IMR-90 (cell line): ENCODE measurements at regions not wholly inside any gene's neighbourhood (a gene's known extent, or its start where the extent isn't known, plus 50 kb on each side); places are given as distances from the start of the nearest gene placed in this dataset.

Source experiments
- ATAC-seq: fragments of 200-7000 bp; cut with Tn5 transposase; 2 replicates; pipeline ENCODE4 v1.9.1; 2020; ENCODE audit warnings: low read depth, mild to moderate bottlenecking, moderate library complexity
- BruUV-seq: library from RNA; stranded (reverse); fragments of 400-500 nt; replicated peaks from 2 replicates; lab custom pipeline; 2021; lab: Mats Ljungman, UMichigan
- CTCF ChIA-PET: fragments of 300-600 bp; formaldehyde crosslinking; extraction: SDS; loops from one replicate; lab custom pipeline; 2021; ENCODE audit warnings: antibody characterized with exemption; lab: Yijun Ruan, JAX
- POLR2A ChIA-PET: fragments of 300-600 bp; sonication (Branson Sonifier 250); formaldehyde crosslinking; loops from one replicate; lab custom pipeline; 2022; ENCODE audit warnings: antibody characterized with exemption; ENCODE audit not compliant: unreplicated experiment; lab: Charles Lee
- DNase-seq: peaks from one replicate; pipeline ENCODE4 v3.0.0; 2013
- H2AFZ ChIP-seq: replicated peaks from 2 replicates; pipeline ENCODE3; 2013; ENCODE audit warnings: low read length, mild to moderate bottlenecking; ENCODE audit not compliant: poor library complexity
- H2AK5ac ChIP-seq: 2 replicates; pipeline ENCODE4 v1.6.1; 2013; ENCODE audit warnings: low read depth, low read length, inconsistent platforms
- H2AK9ac ChIP-seq: replicated peaks from 2 replicates; pipeline ENCODE3; 2013; ENCODE audit warnings: mild to moderate bottlenecking, low read depth, low read length, moderate library complexity; ENCODE audit not compliant: poor library complexity
- H2BK120ac ChIP-seq: 2 replicates; pipeline ENCODE4 v1.6.1; 2013; ENCODE audit warnings: low read depth, low read length, inconsistent platforms
- H2BK15ac ChIP-seq: 3 replicates; pipeline ENCODE4 v1.6.1; 2013; ENCODE audit warnings: low read depth, low read length, inconsistent platforms
- H2BK20ac ChIP-seq: 2 replicates; pipeline ENCODE4 v1.6.1; 2013; ENCODE audit warnings: low read depth, mild to moderate bottlenecking, inconsistent platforms, low read length, moderate library complexity
- H2BK5ac ChIP-seq: 2 replicates; pipeline ENCODE4 v1.6.1; 2013; ENCODE audit warnings: mild to moderate bottlenecking, low read depth, low read length, inconsistent platforms; ENCODE audit not compliant: poor library complexity, severe bottlenecking
- H3K14ac ChIP-seq: replicated peaks from 2 replicates; pipeline ENCODE4 v1.6.1; 2013; ENCODE audit warnings: low read depth, low read length, inconsistent platforms
- H3K18ac ChIP-seq: 2 replicates; pipeline ENCODE4 v1.6.1; 2013; ENCODE audit warnings: low read depth, low read length, control low read depth
- H3K23ac ChIP-seq: 2 replicates; pipeline ENCODE4 v1.6.1; 2013; ENCODE audit warnings: low read depth, low read length, inconsistent platforms
- H3K27ac ChIP-seq: 2 replicates; pipeline ENCODE4 v1.5.1; 2013; ENCODE audit warnings: mild to moderate bottlenecking, control low read depth, low read length; ENCODE audit not compliant: insufficient read depth
- H3K27me3 ChIP-seq: 2 replicates; pipeline ENCODE4 v1.6.1; 2013; ENCODE audit warnings: low read length; ENCODE audit not compliant: control insufficient read depth, insufficient read depth
- H3K36me3 ChIP-seq: 2 replicates; pipeline ENCODE4 v1.6.1; 2013; ENCODE audit warnings: low read length, mixed read lengths; ENCODE audit not compliant: control insufficient read depth, insufficient read depth
- H3K4ac ChIP-seq: 2 replicates; pipeline ENCODE4 v1.6.1; 2013; ENCODE audit warnings: low read depth, low read length, inconsistent platforms
- H3K4me1 ChIP-seq: 2 replicates; pipeline ENCODE4 v1.6.1; 2013; ENCODE audit warnings: low read length, mixed read lengths; ENCODE audit not compliant: control insufficient read depth, insufficient read depth
- H3K4me2 ChIP-seq: 2 replicates; pipeline ENCODE4 v1.6.1; 2013; ENCODE audit warnings: low read depth, mild to moderate bottlenecking, control low read depth, low read length, moderate library complexity
- H3K4me3 ChIP-seq: 2 replicates; pipeline ENCODE4 v1.5.1; 2013; ENCODE audit warnings: low read depth, mild to moderate bottlenecking, control low read depth, low read length, moderate library complexity; ENCODE audit not compliant: insufficient read depth
- H3K56ac ChIP-seq: 2 replicates; pipeline ENCODE4 v1.6.1; 2013; ENCODE audit warnings: low read length, inconsistent platforms; ENCODE audit not compliant: insufficient read depth; ENCODE audit errors: extremely low read depth
- H3K79me1 ChIP-seq, 2 experiments: 2 replicates each; pipeline ENCODE4 v1.6.1; 2013; ENCODE audit warnings: low read length in 2 of 2, inconsistent platforms in 1 of 2, low read depth in 1 of 2
- H3K9ac ChIP-seq: 2 replicates; pipeline ENCODE4 v1.6.1; 2013; ENCODE audit warnings: low read depth, low read length, control low read depth
- H3K9me1 ChIP-seq: 2 replicates; pipeline ENCODE4 v1.6.1; 2013; ENCODE audit warnings: low read length, inconsistent platforms; ENCODE audit not compliant: insufficient read depth
- H3K9me3 ChIP-seq: 2 replicates; pipeline ENCODE4 v1.6.1; 2013; ENCODE audit warnings: low read length; ENCODE audit not compliant: control insufficient read depth, insufficient read depth
- H4K20me1 ChIP-seq: 2 replicates; pipeline ENCODE4 v1.6.1; 2013; ENCODE audit warnings: low read length, inconsistent platforms; ENCODE audit not compliant: insufficient read depth
- H4K5ac ChIP-seq: 2 replicates; pipeline ENCODE4 v1.6.1; 2013; ENCODE audit warnings: mild to moderate bottlenecking, low read depth, low read length, control low read depth
- H4K8ac ChIP-seq, 2 experiments: 2 replicates each; pipeline ENCODE4 v1.6.1; 2013; ENCODE audit warnings: low read depth in 2 of 2, low read length in 2 of 2, control low read depth in 1 of 2, inconsistent platforms in 1 of 2
- H4K91ac ChIP-seq: 2 replicates; pipeline ENCODE4 v1.6.1; 2013; ENCODE audit warnings: low read depth, low read length, inconsistent platforms; ENCODE audit not compliant: insufficient read depth
- CEBPB ChIP-seq: IDR thresholded peaks from 2 replicates; pipeline ENCODE4 v1.6.1; 2012; ENCODE audit warnings: low read depth, low read length, improper control_type of control experiment
- CHD1 ChIP-seq: IDR thresholded peaks from 2 replicates; pipeline ENCODE4 v1.6.1; 2012; ENCODE audit warnings: low read depth, low read length, improper control_type of control experiment
- FOS ChIP-seq: fragments of 150-350 bp; IDR thresholded peaks from 2 replicates; pipeline ENCODE4 v1.6.1; 2016; ENCODE audit warnings: low read depth, low read length
- MAFK ChIP-seq: IDR thresholded peaks from 2 replicates; pipeline ENCODE4 v1.6.1; 2012; ENCODE audit warnings: low read depth, low read length, improper control_type of control experiment
- MAZ ChIP-seq: IDR thresholded peaks from 2 replicates; pipeline ENCODE4 v1.6.1; 2012; ENCODE audit warnings: low read depth, mild to moderate bottlenecking, low read length, improper control_type of control experiment, moderate library complexity, borderline replicate concordance
- MXI1 ChIP-seq: IDR thresholded peaks from 2 replicates; pipeline ENCODE4 v1.6.1; 2012; ENCODE audit warnings: low read depth, mild to moderate bottlenecking, low read length, moderate library complexity, borderline replicate concordance
- NFE2L2 ChIP-seq: fragments of 150-350 bp; IDR thresholded peaks from 2 replicates; pipeline ENCODE4 v1.6.1; 2016; ENCODE audit warnings: low read depth, mild to moderate bottlenecking, low read length
- POLR2A ChIP-seq: IDR thresholded peaks from 2 replicates; pipeline ENCODE4 v1.6.1; 2012; ENCODE audit warnings: mild to moderate bottlenecking, low read depth, low read length
- RAD21 ChIP-seq: IDR thresholded peaks from 2 replicates; pipeline ENCODE4 v1.6.1; 2012; ENCODE audit warnings: low read length, improper control_type of control experiment
- RFX5 ChIP-seq: IDR thresholded peaks from 2 replicates; pipeline ENCODE4 v1.8.0; 2012; ENCODE audit warnings: low read depth, mild to moderate bottlenecking, low read length, moderate library complexity
- SMC3 ChIP-seq: fragments of 150-350 bp; IDR thresholded peaks from 2 replicates; pipeline ENCODE4 v1.6.1; 2016; ENCODE audit warnings: low read depth, mild to moderate bottlenecking, antibody characterized with exemption, low read length, moderate library complexity
- WGBS, 2 experiments: methylation state at CpG; one replicate each; pipeline versions ENCODE4 v1.1.5 to v1.1.7; 2013; ENCODE audit warnings: missing lambda C conversion rate in 2 of 2; ENCODE audit not compliant: insufficient read length in 1 of 2; ENCODE audit errors: extremely low coverage in 2 of 2; 5-methylcytosine and 5-hydroxymethylcytosine counted together
- dilution Hi-C: fragments of 300-500 bp; cut with HindIII; formaldehyde crosslinking; loops from one replicate; pipeline ENCODE4 v1.14.3; 2018; ENCODE audit warnings: low sequenced_read_pairs; ENCODE audit not compliant: unreplicated experiment
- in situ Hi-C: fragments of 300-500 bp; cut with MboI; formaldehyde crosslinking; loops from 3 replicates; pipeline ENCODE4 v1.14.3; 2019; ENCODE audit warnings: low sequenced_read_pairs, inconsistent platforms, mixed read lengths
- intact Hi-C: fragments of 100-400 bp; cut with micrococcal nuclease; formaldehyde crosslinking; loops from 2 replicates; pipeline ENCODE4 v1.10.0; 2022
- TF ChIP-seq, protein P1 (sequence below): conservative IDR thresholded peaks from 2 replicates; pipeline ENCODE4 v1.5.1; 2012; ENCODE audit warnings: mild to moderate bottlenecking, low read depth, low read length, improper control_type of control experiment
- TF ChIP-seq, protein P2 (sequence below): fragments of 150-350 bp; IDR thresholded peaks from 2 replicates; pipeline ENCODE4 v1.6.1; 2017; ENCODE audit warnings: mild to moderate bottlenecking, antibody characterized with exemption, low read length, low read depth
- TF ChIP-seq, protein P3 (sequence below): fragments of 150-350 bp; IDR thresholded peaks from 2 replicates; pipeline ENCODE4 v1.6.1; 2016; ENCODE audit warnings: low read depth, mild to moderate bottlenecking, low read length, moderate library complexity, borderline replicate concordance

DNA sequence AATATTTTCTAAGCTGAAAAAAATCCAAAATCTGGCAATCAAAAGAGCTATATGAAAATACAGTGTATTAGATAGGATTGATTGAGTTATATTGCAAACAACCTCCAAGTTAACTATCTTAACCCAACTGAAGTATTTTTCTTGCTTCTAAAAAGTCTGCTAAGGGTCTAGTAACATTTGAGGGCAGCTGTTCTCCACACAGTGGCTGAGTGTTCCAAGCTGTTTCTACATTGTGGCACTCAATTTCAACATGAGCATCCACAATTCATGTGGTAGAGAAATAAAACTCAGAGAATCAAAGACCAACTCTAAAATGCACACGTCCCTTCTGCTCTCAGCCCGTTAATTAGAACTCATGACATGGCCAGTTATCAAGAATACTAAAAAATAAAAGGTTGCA lies 340.0 kb downstream of the C12orf50 start:
- Histone ChIP-seq H4K8ac (no peak overlapping the region), H3K27ac (no peak overlapping the region), H3K9me3 (no peaks in the 10 kb centered on the region), H2BK20ac (no peak overlapping the region), H3K23ac (no peak overlapping the region), H4K20me1 (no peaks in the 10 kb centered on the region), H3K4me2 (no peak overlapping the region), H3K9me1 (no peaks in the 10 kb centered on the region), H3K9ac (no peak overlapping the region), H2AFZ (no peak overlapping the region), H2BK5ac (no peak overlapping the region), H3K79me1 (no peaks in the 10 kb centered on the region), H3K56ac (no peak overlapping the region), H2AK9ac (no peak overlapping the region), H3K27me3 (no peaks in the 10 kb centered on the region), H2BK120ac (no peak overlapping the region), H3K4me1 (no peaks in the 10 kb centered on the region), H4K91ac (no peak overlapping the region), H2AK5ac (no peak overlapping the region), H3K4me3 (no peak overlapping the region), H3K18ac (no peak overlapping the region), H3K4ac (no peak overlapping the region), H3K36me3 (no peaks in the 10 kb centered on the region), H3K14ac (no peak overlapping the region), H2BK15ac (no peak overlapping the region), H4K5ac (no peak overlapping the region)
- no peak for ATAC-seq
- WGBS, 2 experiments, result no CpG with 5 or more reads among the region's 2 CpGs
- in situ Hi-C loops (no loop called here), dilution Hi-C loops (no loop called here), intact Hi-C loops (loop anchor here (5.0 kb wide), 1 partner anchor 158 kb away; no protein-coding TSS in a partner anchor)
- BruUV-seq, result no TSS peak
- POLR2A ChIA-PET, result no interaction called here
- TF ChIP-seq RFX5, result no peak
- TF ChIP-seq MAFK, result no peak
- TF ChIP-seq FOS, result no peak
- TF ChIP-seq, protein P1, sequence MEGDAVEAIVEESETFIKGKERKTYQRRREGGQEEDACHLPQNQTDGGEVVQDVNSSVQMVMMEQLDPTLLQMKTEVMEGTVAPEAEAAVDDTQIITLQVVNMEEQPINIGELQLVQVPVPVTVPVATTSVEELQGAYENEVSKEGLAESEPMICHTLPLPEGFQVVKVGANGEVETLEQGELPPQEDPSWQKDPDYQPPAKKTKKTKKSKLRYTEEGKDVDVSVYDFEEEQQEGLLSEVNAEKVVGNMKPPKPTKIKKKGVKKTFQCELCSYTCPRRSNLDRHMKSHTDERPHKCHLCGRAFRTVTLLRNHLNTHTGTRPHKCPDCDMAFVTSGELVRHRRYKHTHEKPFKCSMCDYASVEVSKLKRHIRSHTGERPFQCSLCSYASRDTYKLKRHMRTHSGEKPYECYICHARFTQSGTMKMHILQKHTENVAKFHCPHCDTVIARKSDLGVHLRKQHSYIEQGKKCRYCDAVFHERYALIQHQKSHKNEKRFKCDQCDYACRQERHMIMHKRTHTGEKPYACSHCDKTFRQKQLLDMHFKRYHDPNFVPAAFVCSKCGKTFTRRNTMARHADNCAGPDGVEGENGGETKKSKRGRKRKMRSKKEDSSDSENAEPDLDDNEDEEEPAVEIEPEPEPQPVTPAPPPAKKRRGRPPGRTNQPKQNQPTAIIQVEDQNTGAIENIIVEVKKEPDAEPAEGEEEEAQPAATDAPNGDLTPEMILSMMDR, result no peak
- TF ChIP-seq, protein P2, sequence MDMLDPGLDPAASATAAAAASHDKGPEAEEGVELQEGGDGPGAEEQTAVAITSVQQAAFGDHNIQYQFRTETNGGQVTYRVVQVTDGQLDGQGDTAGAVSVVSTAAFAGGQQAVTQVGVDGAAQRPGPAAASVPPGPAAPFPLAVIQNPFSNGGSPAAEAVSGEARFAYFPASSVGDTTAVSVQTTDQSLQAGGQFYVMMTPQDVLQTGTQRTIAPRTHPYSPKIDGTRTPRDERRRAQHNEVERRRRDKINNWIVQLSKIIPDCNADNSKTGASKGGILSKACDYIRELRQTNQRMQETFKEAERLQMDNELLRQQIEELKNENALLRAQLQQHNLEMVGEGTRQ, result no peak
- no peak for TF ChIP-seq NFE2L2
- no peak for TF ChIP-seq SMC3
- no peak for TF ChIP-seq CEBPB
- TF ChIP-seq, protein P3, sequence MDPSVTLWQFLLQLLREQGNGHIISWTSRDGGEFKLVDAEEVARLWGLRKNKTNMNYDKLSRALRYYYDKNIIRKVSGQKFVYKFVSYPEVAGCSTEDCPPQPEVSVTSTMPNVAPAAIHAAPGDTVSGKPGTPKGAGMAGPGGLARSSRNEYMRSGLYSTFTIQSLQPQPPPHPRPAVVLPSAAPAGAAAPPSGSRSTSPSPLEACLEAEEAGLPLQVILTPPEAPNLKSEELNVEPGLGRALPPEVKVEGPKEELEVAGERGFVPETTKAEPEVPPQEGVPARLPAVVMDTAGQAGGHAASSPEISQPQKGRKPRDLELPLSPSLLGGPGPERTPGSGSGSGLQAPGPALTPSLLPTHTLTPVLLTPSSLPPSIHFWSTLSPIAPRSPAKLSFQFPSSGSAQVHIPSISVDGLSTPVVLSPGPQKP, result no peak
- TF ChIP-seq MXI1, result no peak
- no peak for TF ChIP-seq RAD21
- no peak for TF ChIP-seq CHD1
- no peak for TF ChIP-seq POLR2A
- no peak for TF ChIP-seq MAZ
- CTCF ChIA-PET, result no interaction called here
- DNase-seq, result no peak
